Parathyroid adenoma (tissue), 2 donors: ENCODE measurements at regions not wholly inside any gene's neighbourhood (a gene's known extent, or its start where the extent isn't known, plus 50 kb on each side); places are given as distances from the start of the nearest gene placed in this dataset.

ENCODE experiments used
- H2AFZ ChIP-seq: fragments of 300-600 bp; sonication (generic); one replicate; pipeline ENCODE4 v1.7.0; 2017; ENCODE audit warnings: antibody characterized with exemption, mild to moderate bottlenecking
- H3K27ac ChIP-seq: fragments of 300-600 bp; sonication (generic); one replicate; pipeline ENCODE4 v1.7.0; 2017
- H3K27me3 ChIP-seq: fragments of 300-600 bp; sonication (generic); one replicate; pipeline ENCODE4 v1.7.0; 2017; ENCODE audit warnings: low read length; ENCODE audit not compliant: control insufficient read depth, insufficient read depth
- H3K36me3 ChIP-seq: fragments of 300-600 bp; sonication (generic); one replicate; pipeline ENCODE4 v1.7.0; 2017; ENCODE audit warnings: low read length; ENCODE audit not compliant: control insufficient read depth, insufficient read depth
- H3K4me1 ChIP-seq: fragments of 300-600 bp; sonication (generic); one replicate; pipeline ENCODE4 v1.7.0; 2017; ENCODE audit warnings: control low read depth
- H3K4me2 ChIP-seq: fragments of 300-600 bp; sonication (generic); one replicate; pipeline ENCODE4 v1.7.0; 2017; ENCODE audit warnings: low read length
- H3K4me3 ChIP-seq: fragments of 300-600 bp; sonication (generic); one replicate; pipeline ENCODE4 v1.7.0; 2017; ENCODE audit warnings: low read depth, low read length
- H3K79me2 ChIP-seq: fragments of 300-600 bp; sonication (generic); one replicate; pipeline ENCODE4 v1.7.0; 2017; ENCODE audit warnings: control low read depth
- H3K9ac ChIP-seq: fragments of 300-600 bp; sonication (generic); one replicate; pipeline ENCODE4 v1.7.0; 2017; ENCODE audit warnings: mild to moderate bottlenecking
- H3K9me3 ChIP-seq: fragments of 300-600 bp; sonication (generic); one replicate; pipeline ENCODE4 v1.7.0; 2017; ENCODE audit warnings: low read length; ENCODE audit not compliant: control insufficient read depth
- TF ChIP-seq, protein P1 (sequence below): fragments of 300-600 bp; sonication (generic); IDR thresholded peaks from one replicate; pipeline ENCODE4 v1.7.0; 2017; ENCODE audit warnings: antibody characterized with exemption, mild to moderate bottlenecking
- donor health status: primary hyperparathyroidism.

- H3K79me2 ChIP-seq: no peaks in the 10 kb centered on the region
- H3K4me2 ChIP-seq: no peak overlapping the region
- H3K36me3 ChIP-seq: no peaks in the 10 kb centered on the region
- H2AFZ ChIP-seq: no peak overlapping the region
- H3K9me3 ChIP-seq: no peaks in the 10 kb centered on the region
- no peak overlapping the region for H3K9ac ChIP-seq
- TF ChIP-seq, protein P1, sequence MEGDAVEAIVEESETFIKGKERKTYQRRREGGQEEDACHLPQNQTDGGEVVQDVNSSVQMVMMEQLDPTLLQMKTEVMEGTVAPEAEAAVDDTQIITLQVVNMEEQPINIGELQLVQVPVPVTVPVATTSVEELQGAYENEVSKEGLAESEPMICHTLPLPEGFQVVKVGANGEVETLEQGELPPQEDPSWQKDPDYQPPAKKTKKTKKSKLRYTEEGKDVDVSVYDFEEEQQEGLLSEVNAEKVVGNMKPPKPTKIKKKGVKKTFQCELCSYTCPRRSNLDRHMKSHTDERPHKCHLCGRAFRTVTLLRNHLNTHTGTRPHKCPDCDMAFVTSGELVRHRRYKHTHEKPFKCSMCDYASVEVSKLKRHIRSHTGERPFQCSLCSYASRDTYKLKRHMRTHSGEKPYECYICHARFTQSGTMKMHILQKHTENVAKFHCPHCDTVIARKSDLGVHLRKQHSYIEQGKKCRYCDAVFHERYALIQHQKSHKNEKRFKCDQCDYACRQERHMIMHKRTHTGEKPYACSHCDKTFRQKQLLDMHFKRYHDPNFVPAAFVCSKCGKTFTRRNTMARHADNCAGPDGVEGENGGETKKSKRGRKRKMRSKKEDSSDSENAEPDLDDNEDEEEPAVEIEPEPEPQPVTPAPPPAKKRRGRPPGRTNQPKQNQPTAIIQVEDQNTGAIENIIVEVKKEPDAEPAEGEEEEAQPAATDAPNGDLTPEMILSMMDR: no peak
- no peaks in the 10 kb centered on the region for H3K27me3 ChIP-seq
- no peaks in the 10 kb centered on the region for H3K4me1 ChIP-seq
- H3K27ac ChIP-seq: no peak overlapping the region
- no peak overlapping the region for H3K4me3 ChIP-seq
Measured at GRCh38 chr2:234566622-234567021, 69.7 kb upstream of the ARL4C start.

DNA sequence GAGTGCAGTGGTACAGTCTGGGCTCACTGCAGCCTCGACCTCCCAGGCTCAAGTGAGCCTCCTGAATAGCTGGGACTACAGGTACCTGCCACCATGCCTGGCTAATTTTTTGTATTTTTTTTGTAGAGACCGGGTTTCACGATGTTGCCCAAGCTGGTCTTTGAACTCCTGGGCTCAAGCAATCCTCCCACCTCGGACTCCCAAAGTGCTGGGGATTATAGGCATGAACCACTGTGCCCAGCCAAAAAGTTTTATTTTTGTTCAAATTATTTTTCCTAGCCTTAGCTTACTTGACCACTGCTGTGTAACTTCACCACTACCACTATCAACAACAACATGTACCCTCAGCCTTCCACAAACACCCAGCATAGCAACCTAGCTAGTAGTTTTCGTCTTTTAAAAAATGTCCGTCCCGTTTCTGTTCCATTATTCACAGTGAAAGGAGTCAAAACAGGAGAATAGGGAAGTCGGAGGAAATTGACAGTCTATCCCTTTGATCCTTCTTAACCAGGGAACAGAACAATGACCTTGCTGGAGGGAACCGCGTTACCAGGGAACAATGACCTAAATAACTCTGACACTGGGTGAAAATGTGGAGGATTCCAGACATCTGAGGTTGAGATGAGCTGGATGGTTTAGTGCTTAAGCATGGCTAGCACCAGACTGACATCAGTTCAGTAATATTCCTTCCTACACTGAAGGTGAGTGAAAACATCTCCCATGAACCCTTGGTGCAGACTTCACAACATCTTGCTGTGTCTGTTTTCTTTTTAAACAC, 69.2 kb upstream of the ARL4C start:
- H2AFZ ChIP-seq: no peak overlapping the region
- no peak overlapping the region for H3K27ac ChIP-seq
- no peaks in the 10 kb centered on the region for H3K9me3 ChIP-seq
- H3K4me2 ChIP-seq: no peak overlapping the region
- H3K4me1 ChIP-seq: no peaks in the 10 kb centered on the region
- no peak overlapping the region for H3K9ac ChIP-seq
- H3K79me2 ChIP-seq: no peaks in the 10 kb centered on the region
- no peaks in the 10 kb centered on the region for H3K36me3 ChIP-seq
- H3K4me3 ChIP-seq: no peak overlapping the region
- TF ChIP-seq, protein P1: no peak
- no peaks in the 10 kb centered on the region for H3K27me3 ChIP-seq

GRCh38 chr2:234565201-234565600, 68.3 kb upstream of the ARL4C start:
- TF ChIP-seq, protein P1: no peak

GRCh38 chr2:234564699-234565098, 67.8 kb upstream of the ARL4C start:
- TF ChIP-seq, protein P1: no peak
- Histone ChIP-seq H3K4me2 (no peak overlapping the region), H3K9me3 (no peaks in the 10 kb centered on the region)

More at GRCh38 chr2:234565201-234565600, 68.3 kb upstream of the ARL4C start:
- H3K4me3 ChIP-seq: no peak overlapping the region
- H3K4me2 ChIP-seq: no peak overlapping the region
- no peak overlapping the region for H2AFZ ChIP-seq
- no peaks in the 10 kb centered on the region for H3K27me3 ChIP-seq
- H3K79me2 ChIP-seq: no peaks in the 10 kb centered on the region
- no peaks in the 10 kb centered on the region for H3K9me3 ChIP-seq
- no peaks in the 10 kb centered on the region for H3K36me3 ChIP-seq
- no peak overlapping the region for H3K27ac ChIP-seq
- no peaks in the 10 kb centered on the region for H3K4me1 ChIP-seq
- H3K9ac ChIP-seq: no peak overlapping the region

DNA sequence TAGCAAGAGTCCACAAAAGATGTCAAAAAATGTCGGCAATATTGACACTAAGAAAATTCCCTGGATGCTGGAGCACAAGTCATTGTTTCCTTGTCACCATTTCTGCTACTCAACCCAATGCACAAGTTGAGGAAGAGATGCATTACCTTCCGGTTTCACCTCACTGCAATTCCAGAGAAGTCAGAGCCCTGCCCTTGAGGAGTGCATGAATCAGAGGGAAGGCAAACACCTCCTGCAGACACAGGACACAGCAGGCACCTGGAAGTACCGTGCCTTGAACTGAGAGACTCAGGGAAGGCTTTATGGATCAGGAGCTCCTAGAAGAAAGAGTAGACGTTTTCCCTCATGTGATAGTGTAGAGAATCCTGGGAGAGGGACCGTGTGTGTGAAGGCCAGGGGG, 62.7 kb upstream of the ARL4C start:
- Histone ChIP-seq H3K4me3 (no peak overlapping the region), H3K79me2 (no peaks in the 10 kb centered on the region), H3K4me2 (no peak overlapping the region), H3K9ac (no peak overlapping the region), H3K27me3 (no peaks in the 10 kb centered on the region), H2AFZ (no peak overlapping the region), H3K4me1 (no peaks in the 10 kb centered on the region), H3K9me3 (no peaks in the 10 kb centered on the region), H3K27ac (no peak overlapping the region), H3K36me3 (no peaks in the 10 kb centered on the region)
- TF ChIP-seq, protein P1: no peak

More at GRCh38 chr2:234564699-234565098, 67.8 kb upstream of the ARL4C start:
- Histone ChIP-seq H3K27ac (no peak overlapping the region), H3K79me2 (no peaks in the 10 kb centered on the region), H2AFZ (no peak overlapping the region), H3K36me3 (no peaks in the 10 kb centered on the region), H3K4me3 (no peak overlapping the region), H3K27me3 (no peaks in the 10 kb centered on the region), H3K9ac (no peak overlapping the region), H3K4me1 (no peaks in the 10 kb centered on the region)
